Activated CD4-positive, alpha-beta T cell treated with anti-CD3 and anti-CD28 coated beads, Interleukin-10, Interleukin-2, amounts not matched to agents 100 ng/mL and 50 ng/mL, durations not matched to agents 16 hours and 8 hours (primary cell): ENCODE measurements at regions not wholly inside any gene's neighbourhood (a gene's known extent, or its start where the extent isn't known, plus 50 kb on each side); places are given as distances from the start of the nearest gene placed in this dataset.

Experiments
- DNase-seq: peaks from one replicate; pipeline ENCODE4 v3.0.0-alpha.2; 2020

DNA sequence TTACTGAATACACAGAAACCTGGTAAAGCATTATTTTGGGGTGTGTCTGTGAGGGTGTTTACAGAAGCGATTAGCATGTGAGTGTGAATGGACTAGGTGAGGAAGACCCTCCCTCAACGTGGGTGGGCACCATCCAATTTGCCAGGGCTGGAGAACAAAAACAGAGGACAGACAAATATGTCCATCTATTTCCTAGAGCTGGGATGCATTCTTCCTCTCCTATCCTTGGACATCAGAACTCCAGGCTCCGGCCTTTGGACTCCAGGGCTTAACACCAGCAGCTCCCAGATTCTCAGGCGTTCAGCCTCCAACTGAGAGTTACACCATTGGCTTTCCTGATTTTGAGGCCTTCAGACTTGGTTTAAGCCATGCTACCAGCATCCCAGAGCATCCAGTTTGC is 65.8 kb upstream of the CHD1 start:
- no peak for DNase-seq

DNA sequence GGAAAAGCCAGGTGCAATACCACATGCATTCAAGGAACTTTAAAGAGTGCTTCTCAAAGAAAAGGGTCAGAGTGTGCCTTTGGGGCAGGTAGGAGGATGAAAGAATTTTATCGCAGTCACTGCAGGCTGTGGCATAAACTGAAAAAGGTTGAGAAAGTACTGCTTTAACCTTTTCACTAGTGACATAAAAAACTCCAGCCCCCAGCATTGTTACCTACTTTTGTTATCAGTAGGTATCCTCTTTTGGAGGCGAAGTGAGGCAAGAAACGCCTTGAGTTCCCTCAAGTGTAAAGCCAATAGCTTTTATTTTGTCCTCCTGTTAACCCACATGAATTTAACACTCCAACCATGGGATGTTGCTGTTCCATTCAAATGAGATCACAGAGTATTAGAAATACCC is 64.7 kb upstream of the CHD1 start:
- no peak for DNase-seq

DNA sequence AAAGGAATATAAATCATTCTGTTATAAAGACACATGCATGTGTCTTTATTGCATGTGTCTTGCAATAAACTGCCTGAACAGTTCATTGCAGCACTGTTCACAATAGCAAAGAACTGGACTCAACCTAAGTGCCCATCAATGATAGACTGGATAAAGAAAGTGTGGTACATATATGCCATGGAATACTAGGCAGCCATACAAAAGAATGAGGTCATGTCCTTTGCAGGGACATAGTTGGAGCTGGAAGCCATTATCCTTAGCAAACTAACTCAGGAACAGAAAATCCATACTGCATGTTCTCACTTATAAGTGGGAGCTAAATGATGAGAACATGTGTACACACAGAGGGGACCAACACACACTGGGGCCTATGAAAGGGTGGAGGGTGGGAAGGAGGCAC is 63.7 kb upstream of the CHD1 start:
- DNase-seq = no peak

DNA sequence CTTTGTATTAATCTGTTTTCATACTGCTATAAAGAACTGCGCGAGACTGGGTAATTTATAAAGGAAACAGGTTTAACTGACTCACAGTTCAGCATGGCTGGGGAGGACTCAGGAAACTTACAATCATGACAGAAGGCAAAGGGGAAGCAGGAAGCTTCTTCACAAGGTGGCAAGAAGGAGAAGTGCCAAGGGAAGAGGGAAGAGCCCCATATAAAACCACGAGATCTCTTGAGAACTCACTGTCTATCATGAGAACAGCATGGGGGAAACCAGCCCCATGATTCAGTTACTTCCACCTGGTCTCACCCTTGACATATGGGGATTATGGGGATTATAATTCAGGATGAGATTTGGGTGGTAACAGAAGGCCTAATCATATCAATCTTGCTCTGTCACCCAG is 60.9 kb upstream of the CHD1 start:
- no peak for DNase-seq

DNA sequence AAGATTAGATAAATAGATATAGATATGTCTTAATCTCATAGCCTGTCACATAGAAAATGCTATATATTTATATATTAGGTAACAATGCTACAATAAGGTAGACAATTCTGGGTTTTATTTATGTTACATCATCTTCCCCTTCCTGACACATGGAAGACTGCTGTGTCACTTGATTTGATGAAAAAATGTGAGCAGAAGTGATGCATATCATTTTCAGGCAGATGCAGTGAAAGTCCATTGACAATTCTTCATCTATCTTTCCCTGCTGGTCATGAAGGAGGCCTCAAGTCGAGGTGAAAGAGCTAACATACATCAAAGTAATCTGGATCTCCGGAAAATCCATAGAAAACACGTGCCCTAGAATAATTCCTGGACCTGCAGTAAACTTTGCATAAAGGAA is 57.8 kb upstream of the CHD1 start:
- DNase-seq = no peak

DNA sequence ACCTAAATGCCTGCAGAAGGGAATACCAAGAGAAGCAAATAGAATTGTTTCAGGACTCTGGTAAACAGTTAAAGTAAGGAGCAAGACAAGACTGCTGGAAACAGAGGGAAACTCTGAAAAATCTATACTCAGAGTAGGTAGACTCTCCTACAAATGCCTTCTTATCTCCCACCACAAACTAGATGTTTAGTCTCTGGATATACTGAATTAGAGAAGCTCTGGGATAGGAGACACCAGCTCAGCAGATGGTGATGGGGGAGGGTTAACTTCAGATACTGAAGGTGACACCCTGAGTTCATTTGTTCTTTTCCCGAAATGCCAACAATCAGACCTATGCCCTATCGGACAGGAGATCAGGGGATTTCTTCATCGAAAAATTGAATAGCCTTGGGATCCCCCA is 54.1 kb upstream of the CHD1 start:
- DNase-seq = no peak
